Smooth muscle cell (in vitro differentiated cells): ENCODE measurements at regions not wholly inside any gene's neighbourhood (a gene's known extent, or its start where the extent isn't known, plus 50 kb on each side); places are given as distances from the start of the nearest gene placed in this dataset.

Source experiments
- DNase-seq: peaks from one replicate; lab custom pipeline; 2025; ENCODE audit not compliant: unreplicated experiment; lab: John Stamatoyannopoulos, UW
- H2AFZ ChIP-seq: fragments of 200-600 bp; sonication (generic); 2 replicates; pipeline ENCODE4 v1.6.0; 2016; ENCODE audit warnings: antibody characterized with exemption, low read depth, mild to moderate bottlenecking
- H3F3A ChIP-seq: fragments of 200-600 bp; sonication (generic); 2 replicates; pipeline ENCODE4 v1.6.0; 2017; ENCODE audit warnings: antibody characterized with exemption, low read depth
- H3K27ac ChIP-seq: fragments of 200-600 bp; sonication (generic); 2 replicates; pipeline ENCODE4 v1.5.1; 2016; ENCODE audit warnings: low read depth, mild to moderate bottlenecking
- H3K27me3 ChIP-seq: fragments of 200-600 bp; sonication (generic); 2 replicates; pipeline ENCODE4 v1.6.1; 2016; ENCODE audit warnings: low read depth, mild to moderate bottlenecking
- H3K36me3 ChIP-seq: fragments of 200-600 bp; sonication (generic); 2 replicates; pipeline ENCODE4 v1.5.1; 2016; ENCODE audit warnings: low read depth
- H3K4me1 ChIP-seq: fragments of 200-600 bp; sonication (generic); 2 replicates; pipeline ENCODE4 v1.5.1; 2016; ENCODE audit warnings: low read depth
- H3K4me2 ChIP-seq: fragments of 200-600 bp; sonication (generic); 2 replicates; pipeline ENCODE4 v1.6.0; 2016; ENCODE audit warnings: mild to moderate bottlenecking
- H3K4me3 ChIP-seq: fragments of 200-600 bp; sonication (generic); 2 replicates; pipeline ENCODE4 v1.5.1; 2016; ENCODE audit warnings: mild to moderate bottlenecking
- H3K79me2 ChIP-seq: fragments of 200-600 bp; sonication (generic); 2 replicates; pipeline ENCODE4 v1.6.0; 2016; ENCODE audit warnings: low read depth, mild to moderate bottlenecking
- H3K9ac ChIP-seq: fragments of 200-600 bp; sonication (generic); 2 replicates; pipeline ENCODE4 v1.6.0; 2016; ENCODE audit warnings: low read depth
- H3K9me3 ChIP-seq: fragments of 200-600 bp; sonication (generic); replicated peaks from 2 replicates; pipeline ENCODE4 v1.5.1; 2016; ENCODE audit warnings: low read depth
- H4K20me1 ChIP-seq: fragments of 200-600 bp; sonication (generic); 2 replicates; pipeline ENCODE4 v1.6.0; 2016; ENCODE audit warnings: low read depth
- WGBS: methylation state at CpG from one replicate; pipeline ENCODE4 v1.1.7; 2016; ENCODE audit warnings: low lambda C conversion rate; 5-methylcytosine and 5-hydroxymethylcytosine counted together
- TF ChIP-seq, protein P1 (sequence below): fragments of 200-600 bp; sonication (generic); IDR thresholded peaks from 2 replicates; pipeline ENCODE4 v1.5.1; 2017; ENCODE audit warnings: borderline replicate concordance, mild to moderate bottlenecking, antibody characterized with exemption; ENCODE audit not compliant: insufficient read depth, poor library complexity, severe bottlenecking

DNA sequence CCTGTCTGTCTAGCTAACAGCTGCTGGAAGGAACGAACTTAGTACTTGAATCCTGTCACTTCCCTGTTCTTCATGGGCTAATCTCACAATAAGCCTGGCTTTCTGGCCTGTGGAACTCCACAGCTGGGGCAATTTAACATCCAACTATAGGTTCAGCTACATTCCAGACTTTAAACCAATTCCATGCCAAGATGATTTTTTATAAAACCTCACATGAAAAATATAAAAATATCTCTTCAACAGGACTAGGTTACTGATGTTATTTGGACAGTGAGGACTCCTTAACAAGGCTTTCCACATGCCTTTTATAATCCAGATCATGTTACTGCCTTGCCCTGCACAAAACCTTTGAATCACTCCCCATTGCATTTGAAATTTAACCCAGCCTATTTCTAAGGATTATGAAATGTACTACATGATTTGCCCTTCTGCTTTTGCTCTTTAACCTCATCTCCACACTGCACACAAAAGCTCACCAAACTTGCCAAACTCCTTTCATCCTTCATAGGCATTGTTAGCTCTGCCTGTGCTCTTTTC lies 863.2 kb upstream of the CHAC2 start:
- H3K4me2 ChIP-seq = no peak overlapping the region
- H3K9ac ChIP-seq = no peak overlapping the region
- no peaks in the 10 kb centered on the region for H3K27me3 ChIP-seq
- H3K4me3 ChIP-seq = no peak overlapping the region
- TF ChIP-seq, protein P1, sequence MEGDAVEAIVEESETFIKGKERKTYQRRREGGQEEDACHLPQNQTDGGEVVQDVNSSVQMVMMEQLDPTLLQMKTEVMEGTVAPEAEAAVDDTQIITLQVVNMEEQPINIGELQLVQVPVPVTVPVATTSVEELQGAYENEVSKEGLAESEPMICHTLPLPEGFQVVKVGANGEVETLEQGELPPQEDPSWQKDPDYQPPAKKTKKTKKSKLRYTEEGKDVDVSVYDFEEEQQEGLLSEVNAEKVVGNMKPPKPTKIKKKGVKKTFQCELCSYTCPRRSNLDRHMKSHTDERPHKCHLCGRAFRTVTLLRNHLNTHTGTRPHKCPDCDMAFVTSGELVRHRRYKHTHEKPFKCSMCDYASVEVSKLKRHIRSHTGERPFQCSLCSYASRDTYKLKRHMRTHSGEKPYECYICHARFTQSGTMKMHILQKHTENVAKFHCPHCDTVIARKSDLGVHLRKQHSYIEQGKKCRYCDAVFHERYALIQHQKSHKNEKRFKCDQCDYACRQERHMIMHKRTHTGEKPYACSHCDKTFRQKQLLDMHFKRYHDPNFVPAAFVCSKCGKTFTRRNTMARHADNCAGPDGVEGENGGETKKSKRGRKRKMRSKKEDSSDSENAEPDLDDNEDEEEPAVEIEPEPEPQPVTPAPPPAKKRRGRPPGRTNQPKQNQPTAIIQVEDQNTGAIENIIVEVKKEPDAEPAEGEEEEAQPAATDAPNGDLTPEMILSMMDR = no peak
- H3K9me3 ChIP-seq = peaks cover 3% of the 10 kb centered on the region
- no peak overlapping the region for H3K27ac ChIP-seq
- H3F3A ChIP-seq = no peaks in the 10 kb centered on the region
- WGBS = 42% methylated on average over 1 of the region's 1 CpG
- H4K20me1 ChIP-seq = no peaks in the 10 kb centered on the region
- H3K79me2 ChIP-seq = no peaks in the 10 kb centered on the region
- no peaks in the 10 kb centered on the region for H3K4me1 ChIP-seq
- no peak for DNase-seq
- H3K36me3 ChIP-seq = no peaks in the 10 kb centered on the region
- H2AFZ ChIP-seq = no peak overlapping the region

DNA sequence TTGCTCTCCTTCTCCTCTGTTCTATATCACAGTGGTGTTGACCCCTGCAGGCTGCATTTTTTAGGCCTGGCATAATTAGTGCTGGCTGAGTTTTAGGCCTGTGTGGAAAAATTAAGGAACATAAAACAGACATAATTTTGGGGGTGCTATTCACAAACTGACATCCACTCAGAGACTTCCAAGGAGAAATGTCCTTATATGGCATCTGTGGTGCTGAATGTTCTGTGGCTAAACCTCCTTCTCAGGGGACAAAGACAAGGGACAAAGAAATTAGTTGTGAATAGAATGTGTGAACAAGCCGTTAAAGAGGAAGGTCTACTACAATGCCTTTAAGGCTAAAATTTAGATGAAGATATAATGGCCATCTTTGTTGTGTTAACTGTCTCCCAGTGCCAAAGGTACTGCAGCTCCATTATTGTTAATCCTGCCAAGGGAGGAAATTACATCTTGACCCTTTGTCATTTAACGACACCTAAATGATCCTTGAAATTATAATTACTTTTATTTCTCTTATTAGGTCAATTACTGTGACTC lies 870.0 kb upstream of the CHAC2 start:
- peaks cover 6% of the 10 kb centered on the region for H3K9me3 ChIP-seq
- no peak overlapping the region for H3K4me3 ChIP-seq
- no peak overlapping the region for H3K4me2 ChIP-seq
- no peaks in the 10 kb centered on the region for H3K36me3 ChIP-seq
- H3K27me3 ChIP-seq = no peaks in the 10 kb centered on the region
- WGBS = 81% methylated on average over 2 of the region's 2 CpGs
- no peak overlapping the region for H2AFZ ChIP-seq
- DNase-seq = no peak
- TF ChIP-seq, protein P1 = no peak
- H3K9ac ChIP-seq = no peak overlapping the region
- no peak overlapping the region for H3K27ac ChIP-seq
- H4K20me1 ChIP-seq = no peaks in the 10 kb centered on the region
- H3K4me1 ChIP-seq = no peaks in the 10 kb centered on the region
- H3K79me2 ChIP-seq = no peaks in the 10 kb centered on the region
- no peaks in the 10 kb centered on the region for H3F3A ChIP-seq

DNA sequence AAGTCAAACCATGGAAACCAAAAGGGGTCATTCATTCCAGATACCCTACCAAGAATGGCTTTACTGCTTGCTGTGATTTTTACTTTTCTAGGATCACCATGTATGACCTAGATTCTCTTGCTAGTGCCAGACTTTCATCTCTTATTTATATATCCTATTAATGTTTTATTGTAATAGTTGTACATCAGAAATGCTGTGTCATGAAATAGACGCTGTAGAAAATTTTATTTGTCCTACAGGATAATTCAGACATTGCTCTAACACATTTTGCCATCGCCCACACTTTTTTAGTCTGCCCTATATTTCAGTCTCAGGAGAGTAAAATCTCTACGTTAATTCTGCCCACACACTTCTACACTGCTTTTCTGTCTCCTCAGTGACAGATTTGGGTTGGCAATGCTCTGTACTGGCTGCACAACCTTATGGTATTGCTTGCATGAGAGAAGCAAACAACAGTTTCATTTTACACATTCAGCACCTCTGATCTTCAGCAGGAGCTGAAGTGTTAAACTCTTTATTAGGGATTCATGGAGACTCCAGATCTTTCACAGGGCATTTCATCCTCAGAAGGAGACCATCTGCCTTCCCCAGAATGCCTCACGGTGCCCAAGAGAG lies 871.8 kb upstream of the CHAC2 start:
- no peak for DNase-seq
- WGBS = 93% methylated on average over 4 of the region's 4 CpGs
- no peak overlapping the region for H3K27ac ChIP-seq
- H3K9me3 ChIP-seq = peaks cover 19% of the 10 kb centered on the region
- TF ChIP-seq, protein P1 = no peak
- no peaks in the 10 kb centered on the region for H3F3A ChIP-seq
- no peaks in the 10 kb centered on the region for H4K20me1 ChIP-seq
- no peaks in the 10 kb centered on the region for H3K27me3 ChIP-seq
- no peak overlapping the region for H3K9ac ChIP-seq
- H2AFZ ChIP-seq = no peak overlapping the region
- no peaks in the 10 kb centered on the region for H3K4me1 ChIP-seq
- H3K79me2 ChIP-seq = no peaks in the 10 kb centered on the region
- no peaks in the 10 kb centered on the region for H3K36me3 ChIP-seq
- no peak overlapping the region for H3K4me3 ChIP-seq
- no peak overlapping the region for H3K4me2 ChIP-seq

DNA sequence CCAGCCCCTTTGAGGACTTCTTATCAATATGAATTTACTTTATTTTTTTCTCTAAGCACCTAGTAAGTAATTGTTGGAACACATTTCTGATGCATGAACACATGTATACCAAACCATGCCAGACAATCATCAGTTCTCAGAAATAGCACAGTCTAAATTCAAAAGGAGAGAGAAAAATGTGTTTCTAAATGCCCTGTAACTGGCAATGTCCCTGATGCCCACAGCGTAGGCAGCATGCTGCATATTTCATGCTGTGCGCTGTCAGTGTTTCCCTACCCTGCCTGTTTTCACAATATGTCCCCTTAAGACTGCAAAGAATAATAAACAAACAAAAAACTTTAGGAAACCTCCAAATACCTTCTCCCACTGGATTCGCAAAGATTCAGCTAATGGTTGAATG lies 881.0 kb upstream of the CHAC2 start:
- Histone ChIP-seq H3K79me2 (no peaks in the 10 kb centered on the region), H3K27ac (no peak overlapping the region), H3K9me3 (peaks cover 3% of the 10 kb centered on the region), H3K4me2 (no peak overlapping the region), H3K36me3 (no peaks in the 10 kb centered on the region), H3F3A (no peaks in the 10 kb centered on the region), H3K27me3 (no peaks in the 10 kb centered on the region), H3K9ac (no peak overlapping the region), H2AFZ (no peak overlapping the region), H3K4me1 (no peaks in the 10 kb centered on the region), H3K4me3 (no peak overlapping the region), H4K20me1 (no peaks in the 10 kb centered on the region)
- 94% methylated on average over 3 of the region's 3 CpGs for WGBS
- no peak for DNase-seq
- TF ChIP-seq, protein P1 = no peak
